SH-SY5Y (cell line): ENCODE measurements at regions not wholly inside any gene's neighbourhood (a gene's known extent, or its start where the extent isn't known, plus 50 kb on each side); places are given as distances from the start of the nearest gene placed in this dataset.

Experiments
- GATA2 ChIP-seq: IDR thresholded peaks from 2 replicates; pipeline ENCODE4 v1.6.1; 2011; ENCODE audit warnings: mild to moderate bottlenecking, low read depth, low read length
- GATA3 ChIP-seq: IDR thresholded peaks from 2 replicates; pipeline ENCODE4 v1.6.1; 2011; ENCODE audit warnings: low read depth, mild to moderate bottlenecking, low read length, moderate library complexity

- TF ChIP-seq GATA2 (no peak), GATA3 (no peak)
These were observed 703.0 kb upstream of the LRFN5 start for GRCh38 chr14:40903709-40904108.
